ENCODE measurements at regions not wholly inside any gene's neighbourhood (a gene's known extent, or its start where the extent isn't known, plus 50 kb on each side); places are given as distances from the start of the nearest gene placed in this dataset.

DNA sequence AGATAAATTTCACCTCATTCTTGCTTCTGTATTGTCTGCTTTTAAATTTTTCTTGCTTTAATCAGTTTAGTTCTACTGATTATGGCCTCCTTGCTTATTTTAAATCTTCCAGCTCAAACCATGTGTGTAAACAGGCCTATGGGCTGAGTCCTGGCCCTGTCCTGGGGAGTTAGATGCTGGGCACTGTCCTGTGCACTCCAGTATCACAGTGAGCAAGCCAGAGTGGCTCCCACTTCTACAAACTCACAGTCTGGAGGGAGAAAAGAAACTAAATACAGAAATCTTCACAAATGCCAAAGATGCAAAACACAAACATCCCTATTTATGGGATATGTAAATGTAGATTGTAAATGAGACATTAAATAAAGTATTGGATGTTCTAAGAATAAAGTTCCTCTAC, 101.1 kb upstream of the POGK start:
- TF ChIP-seq, protein P1, sequence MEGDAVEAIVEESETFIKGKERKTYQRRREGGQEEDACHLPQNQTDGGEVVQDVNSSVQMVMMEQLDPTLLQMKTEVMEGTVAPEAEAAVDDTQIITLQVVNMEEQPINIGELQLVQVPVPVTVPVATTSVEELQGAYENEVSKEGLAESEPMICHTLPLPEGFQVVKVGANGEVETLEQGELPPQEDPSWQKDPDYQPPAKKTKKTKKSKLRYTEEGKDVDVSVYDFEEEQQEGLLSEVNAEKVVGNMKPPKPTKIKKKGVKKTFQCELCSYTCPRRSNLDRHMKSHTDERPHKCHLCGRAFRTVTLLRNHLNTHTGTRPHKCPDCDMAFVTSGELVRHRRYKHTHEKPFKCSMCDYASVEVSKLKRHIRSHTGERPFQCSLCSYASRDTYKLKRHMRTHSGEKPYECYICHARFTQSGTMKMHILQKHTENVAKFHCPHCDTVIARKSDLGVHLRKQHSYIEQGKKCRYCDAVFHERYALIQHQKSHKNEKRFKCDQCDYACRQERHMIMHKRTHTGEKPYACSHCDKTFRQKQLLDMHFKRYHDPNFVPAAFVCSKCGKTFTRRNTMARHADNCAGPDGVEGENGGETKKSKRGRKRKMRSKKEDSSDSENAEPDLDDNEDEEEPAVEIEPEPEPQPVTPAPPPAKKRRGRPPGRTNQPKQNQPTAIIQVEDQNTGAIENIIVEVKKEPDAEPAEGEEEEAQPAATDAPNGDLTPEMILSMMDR (IDR thresholded peaks at IDR 0.05) = no peak
- no peak for TF ChIP-seq POLR2A (IDR thresholded peaks at IDR 0.05)
